Gastrocnemius medialis (tissue), 4 donors: ENCODE measurements at regions not wholly inside any gene's neighbourhood (a gene's known extent, or its start where the extent isn't known, plus 50 kb on each side); places are given as distances from the start of the nearest gene placed in this dataset.

Experiments used
- CTCF ChIP-seq, 5 experiments: fragments of 450-650 bp in 3 of 5; fragments of 200-600 bp in 2 of 5; sonication (generic) in 2 of 5; IDR thresholded peaks in 4 of 5; conservative IDR thresholded peaks in 1 of 5; 1 replicate in 4 of 5; 2 replicates in 1 of 5; pipeline ENCODE4 v1.5.1; 2016 to 2019; ENCODE audit warnings: antibody characterized with exemption in 5 of 5, mild to moderate bottlenecking in 3 of 5, moderate library complexity in 3 of 5
- POLR2A ChIP-seq, 2 donors: fragments of 450-650 bp; IDR thresholded peaks; one replicate each; pipeline ENCODE4 v1.6.1; 2017; ENCODE audit warnings: antibody characterized with exemption in 2 of 2, mild to moderate bottlenecking in 2 of 2, moderate library complexity in 2 of 2

GRCh38 chr14:86723254-86723624 is 1193.3 kb downstream of the FLRT2 start:
- TF ChIP-seq POLR2A (IDR thresholded peaks at IDR 0.05), result no peak
- TF ChIP-seq CTCF (IDR thresholded peaks at IDR 0.05 in 4 of 5, conservative IDR thresholded peaks at IDR 0.05 in 1 of 5), result no peak
